Activated CD4-positive, alpha-beta T cell treated with anti-CD3 and anti-CD28 coated beads for 24 hours (primary cell): ENCODE measurements at regions not wholly inside any gene's neighbourhood (a gene's known extent, or its start where the extent isn't known, plus 50 kb on each side); places are given as distances from the start of the nearest gene placed in this dataset.

ENCODE experiments used
- DNase-seq, 2 donors: peaks; one replicate each; pipeline ENCODE4 v3.0.0-alpha.2; 2020; ENCODE audit warnings: low read depth in 2 of 2

GRCh38 chr15:62684123-62684808 lies 358.3 kb upstream of the TPM1 start:
- no peak for DNase-seq

- no peak for DNase-seq
Observed at GRCh38 chr15:62691008-62691407, 351.5 kb upstream of the TPM1 start.

- DNase-seq = no peak
Observed at GRCh38 chr15:62697636-62698035, 344.9 kb upstream of the TPM1 start.

GRCh38 chr15:62698646-62699045 lies 343.9 kb upstream of the TPM1 start:
- DNase-seq = no peak

GRCh38 chr15:62706317-62706716 lies 336.2 kb upstream of the TPM1 start:
- DNase-seq = no peak

- DNase-seq = no peak
Observed at GRCh38 chr15:62708470-62708869, 334.1 kb upstream of the TPM1 start.

- DNase-seq = no peak
Observed at GRCh38 chr15:62709261-62709660, 333.3 kb upstream of the TPM1 start.

GRCh38 chr15:62711691-62712454 lies 330.7 kb upstream of the TPM1 start:
- DNase-seq = peak in 1 of 2 donors; percentile 3

- no peak for DNase-seq
Observed at GRCh38 chr15:62712455-62712839, 330.1 kb upstream of the TPM1 start.

GRCh38 chr15:62715946-62716345 lies 326.6 kb upstream of the TPM1 start:
- DNase-seq = no peak

- no peak for DNase-seq
Observed at GRCh38 chr15:62717496-62717895, 325.1 kb upstream of the TPM1 start.

GRCh38 chr15:62719316-62719715 lies 323.2 kb upstream of the TPM1 start:
- no peak for DNase-seq

- no peak for DNase-seq
Observed at GRCh38 chr15:62722237-62722636, 320.3 kb upstream of the TPM1 start.

GRCh38 chr15:62726461-62726860 lies 316.1 kb upstream of the TPM1 start:
- DNase-seq = no peak

- DNase-seq = no peak
Observed at GRCh38 chr15:62727501-62727900, 315.0 kb upstream of the TPM1 start.

GRCh38 chr15:62730825-62731224 lies 311.7 kb upstream of the TPM1 start:
- DNase-seq = no peak

- no peak for DNase-seq
Observed at GRCh38 chr15:62732078-62732477, 310.5 kb upstream of the TPM1 start.

- no peak for DNase-seq
Observed at GRCh38 chr15:62734706-62735105, 307.8 kb upstream of the TPM1 start.

GRCh38 chr15:62736756-62737155 lies 305.8 kb upstream of the TPM1 start:
- DNase-seq = no peak

- no peak for DNase-seq
Observed at GRCh38 chr15:62737551-62737950, 305.0 kb upstream of the TPM1 start.

- no peak for DNase-seq
Observed at GRCh38 chr15:62739082-62739481, 303.5 kb upstream of the TPM1 start.

- no peak for DNase-seq
Observed at GRCh38 chr15:62739507-62739906, 303.0 kb upstream of the TPM1 start.
